CD4-positive, alpha-beta T cell treated with Interleukin-10 for 1 hour (primary cell): ENCODE measurements at regions not wholly inside any gene's neighbourhood (a gene's known extent, or its start where the extent isn't known, plus 50 kb on each side); places are given as distances from the start of the nearest gene placed in this dataset.
"Not testable (repeated sequence)": the region's sequence is repeated elsewhere in the genome, so short reads cannot be mapped to it uniquely, and the experiment has no call there.

Source experiments
- DNase-seq: peaks from one replicate; pipeline ENCODE4 v3.0.0-alpha.2; 2020

DNA sequence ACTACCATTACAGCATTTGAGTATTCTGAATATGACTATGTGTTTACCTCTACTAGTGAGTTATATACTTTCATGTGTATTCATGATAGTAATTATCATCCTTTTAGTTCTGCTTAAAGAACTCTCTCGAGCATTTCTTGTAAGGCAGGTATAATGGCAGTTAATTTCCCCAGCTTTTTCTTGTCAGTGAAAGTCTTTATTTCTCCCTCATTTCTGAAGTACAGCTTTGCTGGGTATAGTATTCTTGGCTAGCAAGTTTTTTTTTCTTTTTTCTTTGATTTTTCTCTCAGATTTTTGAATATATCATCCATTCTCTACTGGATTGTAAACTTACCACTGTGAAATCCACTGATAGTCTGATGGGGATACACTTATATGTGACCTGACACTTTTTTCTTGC lies 165.9 kb upstream of the ARHGAP5 start:
- DNase-seq = no peak

DNA sequence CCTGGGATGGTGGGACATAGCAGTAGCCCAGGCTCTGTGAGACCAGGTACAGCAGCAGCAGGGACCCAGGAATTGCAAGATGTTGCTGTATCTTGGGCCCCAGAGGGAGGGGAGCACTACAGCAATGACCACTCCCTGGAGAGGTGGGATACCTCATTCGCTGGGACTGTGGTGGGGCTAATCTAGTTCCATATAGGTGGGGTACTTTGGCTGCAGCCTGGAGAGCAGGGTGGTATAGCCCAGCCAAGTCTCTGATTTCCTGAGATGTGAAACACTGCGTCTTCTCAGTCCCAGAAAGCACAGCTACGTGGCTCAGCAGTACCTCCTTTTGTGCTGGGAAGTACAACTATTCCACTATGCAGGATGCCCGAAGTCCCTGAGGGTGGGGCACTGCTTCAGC lies 163.7 kb upstream of the ARHGAP5 start:
- DNase-seq = no peak

DNA sequence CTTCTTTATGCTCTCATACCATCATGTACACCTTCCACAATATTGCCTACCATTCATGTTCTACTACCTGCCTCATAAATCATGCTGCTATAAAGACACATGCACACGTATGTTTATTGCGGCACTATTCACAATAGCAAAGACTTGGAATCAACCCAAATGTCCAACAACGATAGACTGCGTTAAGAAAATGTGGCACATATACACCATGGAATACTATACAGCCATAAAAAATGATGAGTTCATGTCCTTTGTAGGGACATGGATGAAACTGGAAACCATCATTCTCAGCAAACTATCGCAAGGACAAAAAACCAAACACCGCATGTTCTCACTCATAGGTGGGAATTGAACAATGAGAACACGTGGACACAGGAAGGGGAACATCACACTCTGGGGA lies 158.8 kb upstream of the ARHGAP5 start:
- not testable (repeated sequence) for DNase-seq

DNA sequence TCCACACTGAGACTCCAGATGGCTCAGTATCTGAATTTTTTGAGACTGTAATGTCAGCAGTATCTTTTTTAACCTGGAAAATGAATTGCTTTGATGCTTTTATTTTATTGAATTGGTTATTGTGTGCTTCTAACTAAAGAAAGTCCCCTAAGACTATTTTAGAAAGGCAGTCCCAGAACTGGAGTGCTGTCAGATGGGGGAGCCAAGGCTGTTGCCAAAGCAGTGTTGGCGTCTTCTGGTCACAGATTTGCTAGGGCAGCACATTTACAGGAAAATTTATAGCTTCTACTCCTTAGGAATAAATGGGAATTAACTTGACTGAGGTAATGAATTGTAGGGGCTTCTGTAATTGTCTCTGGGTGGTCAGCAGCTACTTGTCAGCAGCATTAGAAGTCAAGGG lies 157.1 kb upstream of the ARHGAP5 start:
- DNase-seq = no peak

DNA sequence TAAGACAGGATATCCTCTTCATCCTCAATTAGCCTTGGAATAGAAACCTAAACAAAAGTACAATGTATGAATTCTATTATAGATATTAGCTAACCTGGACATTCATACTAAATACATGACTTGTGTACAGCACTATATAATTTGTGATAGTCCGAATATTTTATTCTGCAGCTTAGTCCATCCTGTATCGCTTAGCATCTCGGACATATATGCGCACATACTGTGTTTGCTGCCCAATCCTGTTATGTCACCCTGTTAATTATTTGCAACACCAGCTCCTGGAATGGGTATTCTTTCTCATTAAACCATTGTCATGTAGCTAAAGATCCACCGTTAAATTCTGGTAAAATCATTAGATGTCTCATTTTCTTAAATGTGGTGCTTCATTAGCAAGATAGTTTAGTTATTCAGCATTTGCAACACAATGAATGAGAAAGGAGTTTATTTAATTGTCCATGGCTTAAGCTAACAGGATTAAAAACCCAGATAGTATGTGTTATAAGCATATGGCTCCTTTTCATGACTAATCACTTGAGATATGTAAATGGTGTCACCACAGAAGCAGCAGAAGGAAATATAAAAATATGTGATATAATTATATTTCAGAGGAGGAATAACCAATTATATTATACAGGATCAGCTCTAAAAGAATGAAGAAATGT lies 156.0 kb upstream of the ARHGAP5 start:
- no peak for DNase-seq

DNA sequence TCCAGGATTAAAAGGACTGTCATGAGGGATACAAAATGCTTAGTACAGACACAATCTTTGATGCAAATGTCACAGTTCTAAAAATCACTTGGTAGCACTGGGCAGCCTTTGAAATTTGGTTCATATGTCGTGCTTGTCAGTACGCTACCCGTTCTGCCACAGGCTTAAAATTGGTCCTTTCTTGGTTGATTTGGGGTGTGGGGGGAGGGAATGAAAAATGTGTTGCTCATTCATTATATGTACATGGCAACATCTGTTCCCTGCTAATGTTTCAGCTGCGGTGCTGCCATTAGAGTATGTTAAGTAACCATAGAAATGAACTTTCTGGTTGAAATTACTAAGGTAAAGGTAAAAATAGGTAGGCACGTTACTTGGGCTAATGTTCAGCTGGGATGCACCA lies 155.4 kb upstream of the ARHGAP5 start:
- DNase-seq = no peak

DNA sequence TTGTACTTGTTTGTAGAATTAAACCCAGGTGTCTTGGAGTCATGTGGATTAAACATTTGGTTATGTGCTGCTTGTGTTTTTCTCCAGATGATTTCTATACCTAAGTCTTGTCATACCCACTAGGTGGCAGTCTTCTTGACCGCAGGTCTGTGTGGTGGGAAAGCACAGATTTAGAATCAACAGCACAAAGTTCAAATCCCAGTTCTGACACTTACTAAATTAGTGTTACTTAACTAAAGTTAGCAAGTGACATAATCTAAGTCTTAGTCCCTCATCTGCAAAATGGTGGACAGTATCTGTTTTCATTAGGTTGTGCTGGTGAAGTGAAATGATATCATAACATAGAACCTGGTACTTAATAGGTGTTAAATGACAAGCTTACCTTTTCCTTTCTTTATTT lies 151.0 kb upstream of the ARHGAP5 start:
- peak; percentile 59 for DNase-seq

DNA sequence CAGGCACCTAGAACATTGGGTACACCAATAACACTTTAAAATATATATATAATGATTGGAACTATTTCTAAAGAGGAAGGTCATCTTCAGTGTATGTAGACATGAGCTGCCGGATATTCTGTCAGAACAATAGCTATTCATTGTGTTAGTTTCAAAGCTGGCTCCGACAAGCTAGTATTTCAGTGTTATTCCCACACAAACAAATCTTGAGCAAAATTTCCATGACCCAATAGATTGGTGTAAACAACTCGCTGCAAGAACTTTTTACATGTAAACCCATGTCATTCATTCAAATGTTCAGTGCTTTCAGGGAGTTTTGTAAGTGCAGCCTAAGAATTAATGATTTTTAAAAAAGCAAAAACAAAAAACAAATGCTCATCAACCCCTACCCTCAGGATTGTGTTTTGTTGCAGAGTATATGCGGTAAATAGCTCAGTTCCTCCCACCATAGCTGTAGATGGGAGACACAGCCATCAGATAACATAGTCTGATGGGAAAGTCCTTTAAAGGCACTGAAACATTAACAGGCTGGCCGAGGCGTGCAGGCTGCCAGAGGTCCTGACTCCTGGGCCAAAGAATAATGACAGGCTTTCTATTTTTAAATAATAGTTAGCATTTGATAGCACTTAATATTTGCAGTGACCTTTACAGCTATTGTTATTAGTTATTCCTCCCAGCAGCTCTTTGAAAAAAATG lies 150.3 kb upstream of the ARHGAP5 start:
- DNase-seq = no peak

DNA sequence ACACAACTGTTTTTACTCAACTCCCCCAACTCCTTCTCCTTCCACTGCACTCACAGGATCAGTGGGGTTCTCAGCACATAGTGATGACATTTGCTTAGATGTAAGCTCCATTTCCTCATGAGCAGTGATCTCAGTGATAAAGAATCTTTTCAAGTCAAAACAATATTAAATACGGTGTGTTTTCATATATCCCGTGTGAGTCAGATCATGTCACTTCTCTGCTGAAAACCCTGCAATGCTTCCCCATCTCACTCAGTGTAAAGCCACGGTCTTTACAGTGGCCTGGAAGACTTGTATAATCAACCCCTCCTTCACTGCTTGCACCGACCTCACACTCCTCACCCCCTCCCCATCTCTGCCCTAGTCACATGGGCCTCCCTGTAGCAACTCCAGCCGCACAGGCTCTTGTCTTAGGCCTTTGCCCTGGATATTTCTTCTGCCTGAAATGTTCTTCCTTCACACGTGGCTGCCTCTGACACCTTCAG lies 149.7 kb upstream of the ARHGAP5 start:
- no peak for DNase-seq

DNA sequence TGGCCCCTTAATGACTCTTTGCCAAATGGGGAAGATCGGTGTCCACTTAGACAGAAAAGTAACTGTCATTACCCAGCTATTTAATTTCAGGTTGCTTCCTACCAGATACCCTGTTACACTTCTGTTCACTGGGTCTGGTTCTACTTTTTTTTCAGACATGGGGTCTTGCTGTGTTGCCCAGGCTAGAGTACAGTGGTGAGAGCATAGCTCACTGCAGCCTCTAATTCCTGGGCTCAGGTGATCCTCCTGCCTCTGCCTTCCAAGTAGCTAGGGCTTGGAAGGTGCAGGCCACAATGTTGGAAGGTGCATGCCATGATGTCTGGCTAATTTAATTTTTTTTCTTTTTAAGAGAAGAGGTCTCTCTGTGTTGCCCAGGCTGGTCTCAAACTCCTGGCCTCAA lies 147.0 kb upstream of the ARHGAP5 start:
- DNase-seq = no peak

DNA sequence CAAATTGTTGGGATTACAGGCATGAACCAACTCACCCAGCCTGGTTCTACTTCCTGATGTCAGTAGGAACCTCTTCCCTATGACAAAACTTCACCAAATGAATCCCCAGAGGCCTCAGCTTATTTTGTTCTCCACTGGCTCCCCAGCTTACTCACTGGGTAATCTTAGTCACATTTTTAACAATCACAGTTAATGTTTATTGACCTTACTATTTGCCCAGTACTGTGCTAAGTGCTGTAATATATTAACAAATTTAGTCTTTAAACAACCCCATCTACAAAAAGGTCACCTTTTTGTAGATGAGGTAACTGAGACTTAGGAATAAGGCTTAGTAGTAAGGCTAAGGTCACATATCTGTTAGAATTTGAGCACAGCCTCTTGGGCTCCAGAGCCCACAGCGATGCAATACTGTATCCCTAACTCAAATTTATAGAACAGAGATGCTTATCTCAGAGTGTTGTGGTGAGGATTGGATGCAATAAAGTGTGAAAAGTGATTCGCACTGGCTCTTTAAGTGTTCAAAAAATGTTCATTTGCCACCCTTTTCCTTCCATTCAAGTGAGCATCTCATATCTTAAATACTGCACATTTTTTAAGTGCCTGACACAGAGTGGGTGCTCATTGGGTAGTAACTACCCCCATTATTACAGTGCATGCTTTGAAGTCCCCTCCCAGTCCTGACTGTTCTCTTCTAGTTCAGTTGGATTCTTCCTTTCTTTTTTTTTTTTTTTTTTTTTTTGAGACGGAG lies 146.4 kb upstream of the ARHGAP5 start:
- no peak for DNase-seq

DNA sequence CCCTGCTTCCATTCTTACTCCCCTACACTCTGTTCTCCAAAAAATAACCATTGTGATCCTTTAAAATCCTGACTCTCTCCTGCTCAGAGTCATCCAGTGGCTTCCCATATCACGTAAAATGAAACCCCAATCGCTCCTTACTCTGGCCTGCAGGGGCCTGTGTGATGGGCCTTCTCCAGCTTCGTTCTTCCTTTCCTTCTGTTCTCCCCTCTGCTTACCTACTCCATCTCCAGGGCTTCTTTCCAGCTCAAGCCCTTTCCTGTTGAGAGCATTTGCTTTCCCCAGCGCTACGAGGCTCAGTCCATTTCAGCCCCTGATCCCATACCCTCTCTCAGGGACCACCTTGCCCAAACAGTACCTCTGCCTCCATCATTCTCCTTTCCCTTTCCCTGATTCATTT lies 144.4 kb upstream of the ARHGAP5 start:
- DNase-seq = no peak

DNA sequence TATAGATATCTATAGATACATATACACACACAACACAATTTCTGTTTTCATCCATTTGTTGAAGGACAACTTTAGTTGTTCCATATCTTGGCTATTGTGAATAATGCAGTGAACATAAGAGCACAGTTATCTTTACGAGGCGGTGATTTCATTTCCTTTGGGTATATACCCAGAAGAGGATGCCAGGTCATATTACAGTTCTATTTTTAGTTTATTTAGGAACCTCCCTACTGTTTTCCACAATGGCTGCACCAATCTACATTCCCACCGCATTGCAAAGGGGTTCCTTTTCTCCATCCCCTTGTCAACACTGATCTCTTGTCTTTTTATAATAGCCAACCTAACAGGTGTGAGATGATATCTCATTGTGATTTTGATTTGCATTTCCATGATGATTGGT lies 143.4 kb upstream of the ARHGAP5 start:
- DNase-seq = no peak

DNA sequence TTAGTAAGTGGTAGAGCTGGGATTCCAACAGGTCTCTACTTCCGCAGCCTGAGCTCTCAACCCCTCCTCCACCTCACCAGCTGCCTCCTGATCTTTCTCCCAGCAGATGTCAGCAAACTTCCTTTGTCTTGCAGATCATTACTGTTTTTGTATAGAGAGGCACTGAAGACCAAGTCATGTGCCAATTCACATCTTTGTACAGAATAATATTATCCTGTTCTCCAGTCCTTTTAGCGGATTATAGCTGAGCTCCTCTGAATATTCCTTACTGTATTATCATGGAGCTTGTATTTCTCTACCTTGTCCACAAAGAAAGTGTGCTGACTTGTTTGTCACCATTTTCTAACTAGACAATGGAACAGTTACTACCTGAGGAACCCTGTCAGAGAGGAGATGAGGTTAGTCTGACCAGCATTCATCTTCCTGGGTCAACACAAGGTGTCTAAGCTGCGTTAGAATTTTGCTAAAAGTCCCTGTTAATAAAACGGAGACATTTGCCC lies 142.3 kb upstream of the ARHGAP5 start:
- peak; percentile 35 for DNase-seq

DNA sequence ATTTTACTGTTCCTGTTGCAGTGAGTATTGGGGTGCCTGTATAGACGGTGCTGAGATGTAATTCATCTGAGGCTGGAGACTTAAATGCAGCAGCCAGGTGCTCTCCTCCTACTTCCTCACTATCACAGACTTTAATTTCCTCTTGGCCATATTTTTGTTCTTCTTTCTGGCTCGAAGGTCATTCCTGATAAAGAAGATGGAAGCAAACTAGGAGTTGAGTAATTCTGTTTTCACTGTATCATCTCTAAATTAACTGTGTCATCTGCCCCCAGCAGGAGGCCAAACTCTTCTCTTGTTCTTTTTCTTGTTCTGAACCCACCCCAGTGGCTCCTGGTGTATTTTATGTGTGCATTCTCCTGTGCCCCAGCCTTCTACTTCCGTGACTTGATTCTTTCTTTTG lies 141.7 kb upstream of the ARHGAP5 start:
- no peak for DNase-seq

DNA sequence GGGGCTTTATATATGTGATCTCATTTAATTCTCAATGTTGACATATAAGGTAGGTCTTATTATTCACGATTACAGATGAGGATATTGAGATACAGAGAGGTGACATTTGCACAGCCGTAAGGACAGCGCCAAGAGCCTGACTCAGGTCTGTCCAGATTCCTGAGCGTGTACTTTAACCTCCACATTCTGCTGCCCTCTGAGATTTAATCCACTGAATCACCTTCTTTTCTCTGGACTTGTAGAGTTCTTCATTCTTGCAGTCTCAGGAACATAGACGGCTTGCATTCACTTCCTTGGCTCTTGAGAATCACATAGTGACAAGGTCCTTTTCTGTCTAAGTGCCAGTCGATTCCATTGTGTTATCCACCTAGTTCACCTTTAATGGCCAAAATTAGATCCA lies 141.0 kb upstream of the ARHGAP5 start:
- no peak for DNase-seq

DNA sequence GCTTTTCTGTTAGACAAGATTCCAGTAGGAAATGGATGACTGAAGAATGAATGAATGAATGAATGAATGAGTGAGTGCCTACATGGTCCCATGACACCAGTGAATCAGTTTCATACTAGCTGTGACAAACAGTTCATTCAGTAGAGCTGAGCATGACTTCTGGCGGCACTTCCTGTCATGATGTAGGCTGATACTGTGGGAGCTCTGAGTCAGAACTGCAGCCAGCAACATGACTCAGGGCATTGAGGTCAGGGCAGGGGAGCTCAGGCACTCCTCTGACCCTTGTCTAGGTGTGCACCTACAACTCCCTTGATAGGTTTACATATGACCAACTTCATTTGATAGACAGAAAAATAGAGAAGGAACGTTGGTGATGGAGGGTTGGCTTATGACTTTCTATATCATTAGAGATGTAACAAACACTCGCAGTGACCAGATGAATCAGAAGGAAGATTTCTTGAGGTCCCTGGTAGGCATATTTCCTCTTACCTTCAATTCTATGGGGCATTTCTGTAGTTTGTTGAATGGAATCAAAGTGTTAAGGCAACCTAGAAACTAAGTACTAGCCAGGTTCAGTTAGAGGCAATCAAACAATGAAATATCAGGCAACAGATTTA lies 139.3 kb upstream of the ARHGAP5 start:
- peak; percentile 45 for DNase-seq

DNA sequence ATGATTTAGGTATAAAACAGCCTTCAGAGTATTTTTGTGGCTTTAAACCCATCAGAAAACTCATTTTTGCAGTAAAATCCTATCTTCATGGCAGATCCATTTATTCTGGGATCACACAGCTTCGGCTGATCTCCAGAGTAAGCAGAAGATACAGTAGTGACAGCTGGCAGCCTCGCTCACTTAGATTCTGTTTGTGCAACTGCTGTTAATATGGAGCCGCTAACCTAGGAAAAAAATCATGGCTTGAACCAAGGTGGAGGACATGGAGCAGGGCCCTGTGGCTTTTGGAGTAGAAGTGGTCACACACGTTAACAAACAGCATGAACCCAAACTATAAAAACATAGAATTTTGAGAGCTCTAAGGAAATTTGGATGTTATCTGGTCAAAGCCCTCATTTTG lies 137.2 kb upstream of the ARHGAP5 start:
- no peak for DNase-seq

DNA sequence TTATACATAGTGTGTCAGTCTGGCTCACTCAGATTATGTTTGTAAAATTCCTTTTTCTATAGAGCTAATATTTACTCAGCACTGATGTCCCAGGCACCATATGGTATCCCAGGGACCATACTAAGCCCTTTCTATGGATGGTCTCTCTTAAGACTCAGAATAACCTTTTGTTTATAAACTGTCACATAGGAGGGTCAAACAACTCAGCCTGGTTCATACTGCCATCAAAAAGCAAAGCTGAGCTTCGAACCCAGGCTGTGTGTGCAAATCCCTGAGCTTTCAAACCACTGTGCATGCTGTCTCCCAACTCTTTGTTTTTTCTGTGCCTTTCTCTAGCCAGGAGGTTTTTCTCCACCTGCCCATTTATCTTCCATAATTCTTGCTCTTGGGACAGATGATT lies 135.6 kb upstream of the ARHGAP5 start:
- DNase-seq = no peak

DNA sequence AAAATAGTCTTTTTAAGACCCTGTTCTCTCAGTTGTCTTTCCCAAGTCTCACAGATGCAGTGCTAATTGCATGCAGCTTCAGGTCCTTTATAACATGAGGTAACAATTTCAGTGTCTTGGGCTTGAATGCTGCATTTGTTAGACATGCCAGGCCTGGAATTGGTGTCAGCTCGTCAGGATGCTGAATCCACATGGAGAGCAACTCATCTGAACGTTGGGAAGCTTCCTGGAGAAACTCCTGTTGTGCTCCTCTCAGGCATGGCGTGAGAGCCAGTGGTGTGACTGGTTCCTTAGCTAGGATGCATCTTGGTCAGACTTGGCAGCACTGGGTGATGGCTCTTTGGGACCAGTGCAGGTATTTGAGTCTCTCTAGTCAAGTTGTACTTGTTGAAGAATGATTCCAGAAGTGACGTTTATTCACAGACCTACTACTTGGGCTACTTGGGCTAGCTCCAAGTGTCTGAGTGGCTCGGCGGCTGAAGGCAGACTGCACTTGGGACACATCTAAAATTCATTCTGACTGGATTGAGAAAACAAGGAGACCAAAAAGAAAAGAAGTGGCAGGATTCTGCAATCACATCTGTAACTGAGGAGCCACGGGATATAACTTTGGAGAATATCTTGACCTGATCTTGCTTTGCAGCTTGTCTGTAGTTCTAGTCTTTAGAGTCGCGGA lies 134.8 kb upstream of the ARHGAP5 start:
- no peak for DNase-seq

DNA sequence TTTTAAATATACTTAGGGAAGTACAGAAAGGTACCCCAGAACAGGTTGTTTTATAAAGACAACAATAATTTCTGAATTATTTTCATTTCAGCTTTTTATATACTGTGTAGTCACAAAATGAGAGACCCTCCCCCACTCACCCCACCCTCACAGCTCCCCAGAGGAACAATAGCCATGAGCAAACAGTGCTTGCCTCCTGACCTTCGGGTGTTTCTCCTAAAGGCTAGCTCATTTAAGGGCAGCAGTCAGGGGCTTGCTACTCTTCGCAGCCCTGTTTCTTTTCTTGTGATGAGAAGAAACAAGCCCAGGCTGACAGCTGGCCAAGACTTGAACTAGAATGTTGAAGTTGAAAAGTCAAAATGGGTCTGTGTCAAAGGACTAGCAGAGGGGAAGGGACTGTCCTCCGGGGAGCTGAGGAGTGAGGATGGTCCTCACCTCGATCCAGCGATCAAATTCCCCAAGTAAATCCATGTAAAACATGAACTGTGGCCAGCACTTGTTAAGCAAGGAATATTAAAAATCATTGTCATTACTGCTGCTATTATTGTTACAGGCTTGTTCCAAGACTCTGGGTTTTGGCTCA lies 133.8 kb upstream of the ARHGAP5 start:
- DNase-seq = no peak

DNA sequence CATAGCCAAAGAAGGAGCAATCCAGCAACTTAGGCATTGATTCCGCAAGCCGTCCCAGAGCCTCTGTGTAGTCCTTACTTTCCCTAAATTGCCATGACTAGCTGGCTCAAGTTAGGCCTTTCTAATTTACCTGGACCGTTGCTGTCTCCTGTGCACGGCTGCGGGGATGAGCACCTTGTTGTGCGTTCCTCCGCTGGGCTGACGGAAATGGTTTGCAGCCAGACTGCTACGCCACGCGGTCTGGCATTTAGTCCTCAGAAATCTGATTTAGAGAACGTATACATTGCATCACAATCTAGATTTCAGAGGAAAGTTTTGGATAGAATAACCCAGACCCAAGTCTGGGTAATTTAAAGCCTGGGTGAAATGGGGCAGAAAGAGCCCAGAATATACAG lies 133.2 kb upstream of the ARHGAP5 start:
- no peak for DNase-seq
